IMR-90 (cell line): ENCODE measurements at regions not wholly inside any gene's neighbourhood (a gene's known extent, or its start where the extent isn't known, plus 50 kb on each side); places are given as distances from the start of the nearest gene placed in this dataset.

Experiments used
- ATAC-seq: fragments of 200-7000 bp; cut with Tn5 transposase; 2 replicates; pipeline ENCODE4 v1.9.1; 2020; ENCODE audit warnings: low read depth, mild to moderate bottlenecking, moderate library complexity
- BruUV-seq: library from RNA; stranded (reverse); fragments of 400-500 nt; replicated peaks from 2 replicates; lab custom pipeline; 2021; lab: Mats Ljungman, UMichigan
- CTCF ChIA-PET: fragments of 300-600 bp; formaldehyde crosslinking; extraction: SDS; loops from one replicate; lab custom pipeline; 2021; ENCODE audit warnings: antibody characterized with exemption; lab: Yijun Ruan, JAX
- POLR2A ChIA-PET: fragments of 300-600 bp; sonication (Branson Sonifier 250); formaldehyde crosslinking; loops from one replicate; lab custom pipeline; 2022; ENCODE audit warnings: antibody characterized with exemption; ENCODE audit not compliant: unreplicated experiment; lab: Charles Lee
- DNase-seq: peaks from one replicate; pipeline ENCODE4 v3.0.0; 2013
- H2AFZ ChIP-seq: replicated peaks from 2 replicates; pipeline ENCODE3; 2013; ENCODE audit warnings: low read length, mild to moderate bottlenecking; ENCODE audit not compliant: poor library complexity
- H2AK5ac ChIP-seq: 2 replicates; pipeline ENCODE4 v1.6.1; 2013; ENCODE audit warnings: low read depth, low read length, inconsistent platforms
- H2AK9ac ChIP-seq: replicated peaks from 2 replicates; pipeline ENCODE3; 2013; ENCODE audit warnings: mild to moderate bottlenecking, low read depth, low read length, moderate library complexity; ENCODE audit not compliant: poor library complexity
- H2BK120ac ChIP-seq: 2 replicates; pipeline ENCODE4 v1.6.1; 2013; ENCODE audit warnings: low read depth, low read length, inconsistent platforms
- H2BK15ac ChIP-seq: 3 replicates; pipeline ENCODE4 v1.6.1; 2013; ENCODE audit warnings: low read depth, low read length, inconsistent platforms
- H2BK20ac ChIP-seq: 2 replicates; pipeline ENCODE4 v1.6.1; 2013; ENCODE audit warnings: low read depth, mild to moderate bottlenecking, inconsistent platforms, low read length, moderate library complexity
- H2BK5ac ChIP-seq: 2 replicates; pipeline ENCODE4 v1.6.1; 2013; ENCODE audit warnings: mild to moderate bottlenecking, low read depth, low read length, inconsistent platforms; ENCODE audit not compliant: poor library complexity, severe bottlenecking
- H3K14ac ChIP-seq: replicated peaks from 2 replicates; pipeline ENCODE4 v1.6.1; 2013; ENCODE audit warnings: low read depth, low read length, inconsistent platforms
- H3K18ac ChIP-seq: 2 replicates; pipeline ENCODE4 v1.6.1; 2013; ENCODE audit warnings: low read depth, low read length, control low read depth
- H3K23ac ChIP-seq: 2 replicates; pipeline ENCODE4 v1.6.1; 2013; ENCODE audit warnings: low read depth, low read length, inconsistent platforms
- H3K27ac ChIP-seq: 2 replicates; pipeline ENCODE4 v1.5.1; 2013; ENCODE audit warnings: mild to moderate bottlenecking, control low read depth, low read length; ENCODE audit not compliant: insufficient read depth
- H3K27me3 ChIP-seq: 2 replicates; pipeline ENCODE4 v1.6.1; 2013; ENCODE audit warnings: low read length; ENCODE audit not compliant: control insufficient read depth, insufficient read depth
- H3K36me3 ChIP-seq: 2 replicates; pipeline ENCODE4 v1.6.1; 2013; ENCODE audit warnings: low read length, mixed read lengths; ENCODE audit not compliant: control insufficient read depth, insufficient read depth
- H3K4ac ChIP-seq: 2 replicates; pipeline ENCODE4 v1.6.1; 2013; ENCODE audit warnings: low read depth, low read length, inconsistent platforms
- H3K4me1 ChIP-seq: 2 replicates; pipeline ENCODE4 v1.6.1; 2013; ENCODE audit warnings: low read length, mixed read lengths; ENCODE audit not compliant: control insufficient read depth, insufficient read depth
- H3K4me2 ChIP-seq: 2 replicates; pipeline ENCODE4 v1.6.1; 2013; ENCODE audit warnings: low read depth, mild to moderate bottlenecking, control low read depth, low read length, moderate library complexity
- H3K4me3 ChIP-seq: 2 replicates; pipeline ENCODE4 v1.5.1; 2013; ENCODE audit warnings: low read depth, mild to moderate bottlenecking, control low read depth, low read length, moderate library complexity; ENCODE audit not compliant: insufficient read depth
- H3K56ac ChIP-seq: 2 replicates; pipeline ENCODE4 v1.6.1; 2013; ENCODE audit warnings: low read length, inconsistent platforms; ENCODE audit not compliant: insufficient read depth; ENCODE audit errors: extremely low read depth
- H3K79me1 ChIP-seq, 2 experiments: 2 replicates each; pipeline ENCODE4 v1.6.1; 2013; ENCODE audit warnings: low read length in 2 of 2, inconsistent platforms in 1 of 2, low read depth in 1 of 2
- H3K9ac ChIP-seq: 2 replicates; pipeline ENCODE4 v1.6.1; 2013; ENCODE audit warnings: low read depth, low read length, control low read depth
- H3K9me1 ChIP-seq: 2 replicates; pipeline ENCODE4 v1.6.1; 2013; ENCODE audit warnings: low read length, inconsistent platforms; ENCODE audit not compliant: insufficient read depth
- H3K9me3 ChIP-seq: 2 replicates; pipeline ENCODE4 v1.6.1; 2013; ENCODE audit warnings: low read length; ENCODE audit not compliant: control insufficient read depth, insufficient read depth
- H4K20me1 ChIP-seq: 2 replicates; pipeline ENCODE4 v1.6.1; 2013; ENCODE audit warnings: low read length, inconsistent platforms; ENCODE audit not compliant: insufficient read depth
- H4K5ac ChIP-seq: 2 replicates; pipeline ENCODE4 v1.6.1; 2013; ENCODE audit warnings: mild to moderate bottlenecking, low read depth, low read length, control low read depth
- H4K8ac ChIP-seq, 2 experiments: 2 replicates each; pipeline ENCODE4 v1.6.1; 2013; ENCODE audit warnings: low read depth in 2 of 2, low read length in 2 of 2, control low read depth in 1 of 2, inconsistent platforms in 1 of 2
- H4K91ac ChIP-seq: 2 replicates; pipeline ENCODE4 v1.6.1; 2013; ENCODE audit warnings: low read depth, low read length, inconsistent platforms; ENCODE audit not compliant: insufficient read depth
- BHLHE40 ChIP-seq: fragments of 150-350 bp; IDR thresholded peaks from 2 replicates; pipeline ENCODE4 v1.6.1; 2016; ENCODE audit warnings: mild to moderate bottlenecking, low read depth, low read length
- CEBPB ChIP-seq: IDR thresholded peaks from 2 replicates; pipeline ENCODE4 v1.6.1; 2012; ENCODE audit warnings: low read depth, low read length, improper control_type of control experiment
- ELK1 ChIP-seq: fragments of 150-350 bp; IDR thresholded peaks from 2 replicates; pipeline ENCODE4 v1.6.1; 2016; ENCODE audit warnings: low read depth, mild to moderate bottlenecking, low read length, moderate library complexity, borderline replicate concordance
- FOS ChIP-seq: fragments of 150-350 bp; IDR thresholded peaks from 2 replicates; pipeline ENCODE4 v1.6.1; 2016; ENCODE audit warnings: low read depth, low read length
- MAFK ChIP-seq: IDR thresholded peaks from 2 replicates; pipeline ENCODE4 v1.6.1; 2012; ENCODE audit warnings: low read depth, low read length, improper control_type of control experiment
- MAZ ChIP-seq: IDR thresholded peaks from 2 replicates; pipeline ENCODE4 v1.6.1; 2012; ENCODE audit warnings: low read depth, mild to moderate bottlenecking, low read length, improper control_type of control experiment, moderate library complexity, borderline replicate concordance
- MXI1 ChIP-seq: IDR thresholded peaks from 2 replicates; pipeline ENCODE4 v1.6.1; 2012; ENCODE audit warnings: low read depth, mild to moderate bottlenecking, low read length, moderate library complexity, borderline replicate concordance
- NFE2L2 ChIP-seq: fragments of 150-350 bp; IDR thresholded peaks from 2 replicates; pipeline ENCODE4 v1.6.1; 2016; ENCODE audit warnings: low read depth, mild to moderate bottlenecking, low read length
- POLR2A ChIP-seq: IDR thresholded peaks from 2 replicates; pipeline ENCODE4 v1.6.1; 2012; ENCODE audit warnings: mild to moderate bottlenecking, low read depth, low read length
- RAD21 ChIP-seq: IDR thresholded peaks from 2 replicates; pipeline ENCODE4 v1.6.1; 2012; ENCODE audit warnings: low read length, improper control_type of control experiment
- SMC3 ChIP-seq: fragments of 150-350 bp; IDR thresholded peaks from 2 replicates; pipeline ENCODE4 v1.6.1; 2016; ENCODE audit warnings: low read depth, mild to moderate bottlenecking, antibody characterized with exemption, low read length, moderate library complexity
- USF2 ChIP-seq: fragments of 150-350 bp; IDR thresholded peaks from 2 replicates; pipeline ENCODE4 v1.6.1; 2017; ENCODE audit warnings: mild to moderate bottlenecking, antibody characterized with exemption, low read length, low read depth
- WGBS, 2 experiments: methylation state at CpG; one replicate each; pipeline versions ENCODE4 v1.1.5 to v1.1.7; 2013; ENCODE audit warnings: missing lambda C conversion rate in 2 of 2; ENCODE audit not compliant: insufficient read length in 1 of 2; ENCODE audit errors: extremely low coverage in 2 of 2; 5-methylcytosine and 5-hydroxymethylcytosine counted together
- dilution Hi-C: fragments of 300-500 bp; cut with HindIII; formaldehyde crosslinking; loops from one replicate; pipeline ENCODE4 v1.14.3; 2018; ENCODE audit warnings: low sequenced_read_pairs; ENCODE audit not compliant: unreplicated experiment
- in situ Hi-C: fragments of 300-500 bp; cut with MboI; formaldehyde crosslinking; loops from 3 replicates; pipeline ENCODE4 v1.14.3; 2019; ENCODE audit warnings: low sequenced_read_pairs, inconsistent platforms, mixed read lengths
- intact Hi-C: fragments of 100-400 bp; cut with micrococcal nuclease; formaldehyde crosslinking; loops from 2 replicates; pipeline ENCODE4 v1.10.0; 2022

GRCh38 chr5:74026310-74026709 is 400.3 kb downstream of the ARHGEF28 start:
- Histone ChIP-seq H3K4ac (no peak overlapping the region), H3K27me3 (peaks cover 7% of the 10 kb centered on the region), H2AFZ (no peak overlapping the region), H3K27ac (no peak overlapping the region), H3K18ac (no peak overlapping the region), H3K36me3 (no peaks in the 10 kb centered on the region), H2AK5ac (no peak overlapping the region), H3K4me2 (no peak overlapping the region), H3K56ac (no peak overlapping the region), H2BK15ac (no peak overlapping the region), H3K79me1 (no peaks in the 10 kb centered on the region), H3K4me1 (no peaks in the 10 kb centered on the region; the same call in 1 of the 2 replicates), H3K9me1 (no peaks in the 10 kb centered on the region), H4K5ac (no peak overlapping the region), H3K9ac (no peak overlapping the region), H2BK120ac (no peak overlapping the region), H3K9me3 (no peaks in the 10 kb centered on the region), H4K91ac (no peak overlapping the region), H2BK5ac (no peak overlapping the region), H4K8ac (no peak overlapping the region), H3K4me3 (no peak overlapping the region), H4K20me1 (no peaks in the 10 kb centered on the region), H3K23ac (no peak overlapping the region), H2AK9ac (no peak overlapping the region), H2BK20ac (no peak overlapping the region), H3K14ac (no peak overlapping the region)
- POLR2A ChIA-PET, result no interaction called here
- ATAC-seq, result no peak
- no TSS peak for BruUV-seq
- WGBS, 2 experiments, result no CpG with 5 or more reads among the region's 2 CpGs
- intact Hi-C loops, result no loop called here
- TF ChIP-seq MAFK (no peak), RAD21 (no peak), CEBPB (no peak), MXI1 (no peak), SMC3 (no peak), BHLHE40 (no peak), ELK1 (no peak), POLR2A (no peak), MAZ (no peak), USF2 (no peak), FOS (no peak), NFE2L2 (no peak)
- dilution Hi-C loops, result no loop called here
- DNase-seq, result no peak
- in situ Hi-C loops, result no loop called here
- CTCF ChIA-PET, result no interaction called here
